WTC11 (cell line): ENCODE measurements at regions not wholly inside any gene's neighbourhood (a gene's known extent, or its start where the extent isn't known, plus 50 kb on each side); places are given as distances from the start of the nearest gene placed in this dataset.

Source experiments
- ATF2 ChIP-seq: sonication (generic); formaldehyde crosslinking; IDR thresholded peaks from 2 replicates; pipeline ENCODE4 v1.8.1; 2022; ENCODE audit warnings: low read depth, missing genetic modification reagents, borderline replicate concordance
- ATF3 ChIP-seq: sonication (generic); formaldehyde crosslinking; conservative IDR thresholded peaks from 2 replicates; pipeline ENCODE4 v1.8.1; 2022; ENCODE audit warnings: mild to moderate bottlenecking, missing genetic modification reagents
- CREB1 ChIP-seq: sonication (generic); formaldehyde crosslinking; IDR thresholded peaks from 2 replicates; pipeline ENCODE4 v1.8.0; 2023; ENCODE audit warnings: mild to moderate bottlenecking, missing genetic modification reagents
- CREM ChIP-seq: sonication (generic); formaldehyde crosslinking; IDR thresholded peaks from 2 replicates; pipeline ENCODE4 v1.8.1; 2022; ENCODE audit warnings: mild to moderate bottlenecking, missing genetic modification reagents, moderate library complexity
- CTCF ChIP-seq: fragments of 200-600 bp; IDR thresholded peaks from 2 replicates; pipeline ENCODE4 v1.8.0; 2022; ENCODE audit warnings: antibody characterized with exemption
- E2F5 ChIP-seq: sonication (generic); formaldehyde crosslinking; IDR thresholded peaks from 2 replicates; pipeline ENCODE4 v1.8.1; 2022; ENCODE audit warnings: mild to moderate bottlenecking, moderate library complexity, missing genetic modification reagents
- HMGA2 ChIP-seq: fragments of 250-450 bp; sonication (Bioruptor Pico); IDR thresholded peaks from 2 replicates; pipeline ENCODE4 v1.4.0; 2021; ENCODE audit warnings: mild to moderate bottlenecking, moderate library complexity
- NR2C2 ChIP-seq: sonication (generic); formaldehyde crosslinking; IDR thresholded peaks from 2 replicates; pipeline ENCODE4 v1.8.0; 2022; ENCODE audit warnings: mild to moderate bottlenecking, missing genetic modification reagents
- NR3C1 ChIP-seq: sonication (generic); formaldehyde crosslinking; conservative IDR thresholded peaks from 2 replicates; pipeline ENCODE4 v1.8.1; 2023; ENCODE audit warnings: low read depth, mild to moderate bottlenecking, missing genetic modification reagents
- SP1 ChIP-seq: sonication (generic); formaldehyde crosslinking; conservative IDR thresholded peaks from 2 replicates; pipeline ENCODE4 v1.8.1; 2022; ENCODE audit warnings: missing genetic modification reagents
- ZBTB21 ChIP-seq: sonication (generic); formaldehyde crosslinking; IDR thresholded peaks from 2 replicates; pipeline ENCODE4 v1.8.1; 2023; ENCODE audit warnings: mild to moderate bottlenecking, missing genetic modification reagents, borderline replicate concordance
- ZNF138 ChIP-seq: sonication (generic); formaldehyde crosslinking; conservative IDR thresholded peaks from 2 replicates; pipeline ENCODE4 v1.8.1; 2022; ENCODE audit warnings: mild to moderate bottlenecking, moderate library complexity, missing genetic modification reagents
- ZNF219 ChIP-seq: sonication (generic); formaldehyde crosslinking; IDR thresholded peaks from 2 replicates; pipeline ENCODE4 v1.8.0; 2023; ENCODE audit warnings: missing genetic modification reagents, mild to moderate bottlenecking, borderline replicate concordance
- ZNF263 ChIP-seq: sonication (generic); formaldehyde crosslinking; IDR thresholded peaks from 2 replicates; pipeline ENCODE4 v1.8.1; 2022; ENCODE audit warnings: low read depth, mild to moderate bottlenecking, moderate library complexity, missing genetic modification reagents

- no peak for TF ChIP-seq CTCF
- no peak for TF ChIP-seq ATF3 (CRISPR knock-in tag)
- TF ChIP-seq E2F5 (CRISPR knock-in tag): no peak
- TF ChIP-seq CREM (CRISPR knock-in tag): no peak
- no peak for TF ChIP-seq CREB1 (CRISPR knock-in tag)
- TF ChIP-seq ZBTB21 (CRISPR knock-in tag): no peak
- TF ChIP-seq ZNF219 (CRISPR knock-in tag): no peak
- TF ChIP-seq NR2C2 (CRISPR knock-in tag): no peak
- TF ChIP-seq NR3C1 (CRISPR knock-in tag): no peak
- TF ChIP-seq HMGA2 (CRISPR knock-in tag): no peak
- no peak for TF ChIP-seq ZNF263 (CRISPR knock-in tag)
- no peak for TF ChIP-seq SP1 (CRISPR knock-in tag)
- no peak for TF ChIP-seq ZNF138 (CRISPR knock-in tag)
- no peak for TF ChIP-seq ATF2 (CRISPR knock-in tag)
These were observed 700.7 kb downstream of the LRFN5 start for GRCh38 chr14:42307239-42307825.
